Middle frontal gyrus (tissue), 1 donor: ENCODE measurements at regions not wholly inside any gene's neighbourhood (a gene's known extent, or its start where the extent isn't known, plus 50 kb on each side); places are given as distances from the start of the nearest gene placed in this dataset.

Experiments
- DNase-seq: peaks from one replicate; pipeline ENCODE4 v3.0.0-alpha.2; 2015; ENCODE audit warnings: low spot score; ENCODE audit errors: extremely low spot score

- no peak for DNase-seq
Measured at GRCh38 chrX:42624524-42624923, 153.4 kb downstream of the PPP1R2C start.

GRCh38 chrX:42619068-42619467 lies 158.9 kb downstream of the PPP1R2C start:
- DNase-seq, result no peak

- DNase-seq, result no peak
Measured at GRCh38 chrX:42616981-42617380, 161.0 kb downstream of the PPP1R2C start.

GRCh38 chrX:42615161-42615563 lies 162.8 kb downstream of the PPP1R2C start:
- DNase-seq, result no peak

GRCh38 chrX:42606591-42606990 lies 171.4 kb downstream of the PPP1R2C start:
- no peak for DNase-seq

- DNase-seq, result no peak
Measured at GRCh38 chrX:42604302-42604701, 173.7 kb downstream of the PPP1R2C start.

- no peak for DNase-seq
Measured at GRCh38 chrX:42603016-42603415, 174.9 kb downstream of the PPP1R2C start.

GRCh38 chrX:42602566-42602965 lies 175.4 kb downstream of the PPP1R2C start:
- DNase-seq, result no peak

- DNase-seq, result no peak
Measured at GRCh38 chrX:42602136-42602535, 175.8 kb downstream of the PPP1R2C start.

GRCh38 chrX:42597481-42597880 lies 180.5 kb downstream of the PPP1R2C start:
- no peak for DNase-seq

- DNase-seq, result no peak
Measured at GRCh38 chrX:42585842-42586621, 191.9 kb downstream of the PPP1R2C start.

- no peak for DNase-seq
Measured at GRCh38 chrX:42577936-42578470, 200.0 kb downstream of the PPP1R2C start.

- no peak for DNase-seq
Measured at GRCh38 chrX:42567268-42567667, 210.7 kb downstream of the PPP1R2C start.

- no peak for DNase-seq
Measured at GRCh38 chrX:42565739-42566138, 212.2 kb downstream of the PPP1R2C start.

- no peak for DNase-seq
Measured at GRCh38 chrX:42546800-42547199, 231.2 kb downstream of the PPP1R2C start.

- DNase-seq, result no peak
Measured at GRCh38 chrX:42544883-42545282, 233.1 kb downstream of the PPP1R2C start.

- DNase-seq, result no peak
Measured at GRCh38 chrX:42541554-42541953, 236.4 kb downstream of the PPP1R2C start.

GRCh38 chrX:42540146-42540545 lies 237.8 kb downstream of the PPP1R2C start:
- DNase-seq, result no peak

- DNase-seq, result no peak
Measured at GRCh38 chrX:42538405-42538804, 239.6 kb downstream of the PPP1R2C start.

GRCh38 chrX:42536286-42536685 lies 241.7 kb downstream of the PPP1R2C start:
- DNase-seq, result no peak

GRCh38 chrX:42535233-42535632 lies 242.7 kb downstream of the PPP1R2C start:
- no peak for DNase-seq

GRCh38 chrX:42533761-42534160 lies 244.2 kb downstream of the PPP1R2C start:
- DNase-seq, result no peak

- DNase-seq, result no peak
Measured at GRCh38 chrX:42531441-42531840, 246.5 kb downstream of the PPP1R2C start.
